HepG2 (cell line): ENCODE measurements at regions not wholly inside any gene's neighbourhood (a gene's known extent, or its start where the extent isn't known, plus 50 kb on each side); places are given as distances from the start of the nearest gene placed in this dataset.

Experiments used
- ATAC-seq: fragments of 200-7000 bp; cut with Tn5 transposase; 3 replicates; pipeline ENCODE4 v1.9.1; 2020; ENCODE audit warnings: mild to moderate bottlenecking, moderate library complexity
- BruUV-seq: library from RNA; stranded (reverse); fragments of 400-500 nt; replicated peaks from 2 replicates; lab custom pipeline; 2021; lab: Mats Ljungman, UMichigan
- CTCF ChIA-PET: fragments of 300-600 bp; formaldehyde crosslinking; extraction: SDS; loops from one replicate; lab custom pipeline; 2021; ENCODE audit warnings: low total read pairs, inconsistent platforms, low intra/inter-chr PET ratio; lab: Yijun Ruan, JAX
- POLR2A ChIA-PET: fragments of 350-600 bp; sonication (Branson Sonifier 250); formaldehyde crosslinking; loops from one replicate; lab custom pipeline; 2020; ENCODE audit warnings: antibody characterized with exemption, inconsistent platforms; lab: Yijun Ruan, JAX
- DNase-seq: peaks from one replicate; pipeline ENCODE4 v3.0.0-alpha.2; 2015; ENCODE audit warnings: low spot score
- FAIRE-seq: peaks from 3 replicates; lab custom pipeline; 2011; peaks lifted over from hg19 to GRCh38; lab: Jason Lieb, UNC
- H2AFZ ChIP-seq: one replicate; pipeline ENCODE4 v1.6.1; 2011; ENCODE audit warnings: low read length, inconsistent platforms
- H3K27ac ChIP-seq: fragments of 300-600 bp; 3 replicates; pipeline ENCODE4 v1.8.0; 2011; ENCODE audit warnings: mixed run types, mild to moderate bottlenecking, mixed read lengths, low read length, inconsistent platforms; ENCODE audit not compliant: insufficient read depth; ENCODE audit errors: extremely low read length
- H3K27me3 ChIP-seq, 2 experiments: fragments of 200-600 bp in 1 of 2; 2 replicates in 1 of 2; 3 replicates in 1 of 2; pipeline versions ENCODE4 v1.6.0 to v1.8.0; 2011; ENCODE audit warnings: low read length in 2 of 2, mild to moderate bottlenecking in 2 of 2, moderate library complexity in 2 of 2, inconsistent platforms in 1 of 2; ENCODE audit not compliant: insufficient read depth in 2 of 2, control insufficient read depth in 1 of 2
- H3K36me3 ChIP-seq, 2 experiments: fragments of 200-600 bp in 1 of 2; replicated peaks in 1 of 2; 2 replicates in 1 of 2; 3 replicates in 1 of 2; pipeline versions ENCODE4 v1.5.1 to v1.8.0; 2011; ENCODE audit warnings: low read length in 2 of 2, inconsistent platforms in 1 of 2; ENCODE audit not compliant: insufficient read depth in 2 of 2, control insufficient read depth in 1 of 2
- H3K4me1 ChIP-seq: 2 replicates; pipeline ENCODE4 v1.5.1; 2012; ENCODE audit warnings: low read length, inconsistent platforms; ENCODE audit not compliant: insufficient read depth
- H3K4me2 ChIP-seq: 2 replicates; pipeline ENCODE4 v1.6.0; 2011; ENCODE audit warnings: low read depth, low read length, inconsistent platforms
- H3K4me3 ChIP-seq, 3 experiments: fragments of 200-600 bp in 1 of 3; sonication (generic), shearing (Covaris generic) in 1 of 3; replicated peaks in 1 of 3; 2 replicates each; pipeline ENCODE4 v1.5.1; 2011 to 2016; ENCODE audit warnings: low read length in 3 of 3, inconsistent platforms in 2 of 3, low read depth in 2 of 3, mild to moderate bottlenecking in 2 of 3, control low read depth in 1 of 3, mixed read lengths in 1 of 3; ENCODE audit not compliant: insufficient read depth in 1 of 3
- H3K79me2 ChIP-seq: one replicate; pipeline ENCODE4 v1.6.1; 2011; ENCODE audit warnings: low read length, inconsistent platforms; ENCODE audit not compliant: insufficient read depth
- H3K9ac ChIP-seq: 2 replicates; pipeline ENCODE4 v1.6.0; 2011; ENCODE audit warnings: mild to moderate bottlenecking, low read depth, low read length, inconsistent platforms; ENCODE audit not compliant: insufficient read depth
- H3K9me3 ChIP-seq: 2 replicates; pipeline ENCODE4 v1.5.1; 2012; ENCODE audit warnings: mild to moderate bottlenecking, low read length
- H4K20me1 ChIP-seq: 2 replicates; pipeline ENCODE4 v1.6.0; 2011; ENCODE audit warnings: inconsistent platforms, mild to moderate bottlenecking, low read length, moderate library complexity; ENCODE audit not compliant: insufficient read depth
- CEBPB ChIP-seq: IDR thresholded peaks from 2 replicates; pipeline ENCODE4 v1.6.1; 2011; ENCODE audit warnings: low read depth, low read length, improper control_type of control experiment, borderline replicate concordance
- HIVEP1 ChIP-seq: sonication (generic); formaldehyde crosslinking; IDR thresholded peaks from 2 replicates; pipeline ENCODE4 v1.4.0; 2020; ENCODE audit warnings: mild to moderate bottlenecking, missing genetic modification reagents
- HMGXB4 ChIP-seq, 2 experiments: sonication (generic) in 1 of 2; formaldehyde crosslinking in 1 of 2; IDR thresholded peaks; 2 replicates each; pipeline versions ENCODE4 v1.4.0 to v1.6.1; 2018 to 2020; ENCODE audit warnings: missing genetic modification reagents in 2 of 2, borderline replicate concordance in 1 of 2, low read depth in 1 of 2, mild to moderate bottlenecking in 1 of 2, missing biosample characterization in 1 of 2
- KDM4B ChIP-seq: sonication (generic); formaldehyde crosslinking; IDR thresholded peaks from 2 replicates; pipeline ENCODE4 v1.4.0; 2020; ENCODE audit warnings: missing genetic modification reagents
- NCOR1 ChIP-seq: fragments of 200-600 bp; sonication (generic); IDR thresholded peaks from 2 replicates; pipeline ENCODE4 v1.7.0; 2017; ENCODE audit warnings: antibody characterized with exemption, low read length, borderline replicate concordance
- PAXIP1 ChIP-seq: sonication (generic); formaldehyde crosslinking; conservative IDR thresholded peaks from 2 replicates; pipeline ENCODE4 v1.4.0; 2020; ENCODE audit warnings: mild to moderate bottlenecking, missing genetic modification reagents, moderate library complexity
- REXO4 ChIP-seq: sonication (generic); formaldehyde crosslinking; IDR thresholded peaks from 2 replicates; pipeline ENCODE4 v1.8.0; 2022; ENCODE audit warnings: missing genetic modification reagents, mild to moderate bottlenecking, borderline replicate concordance
- RFXAP ChIP-seq: sonication (generic); formaldehyde crosslinking; IDR thresholded peaks from 2 replicates; pipeline ENCODE4 v1.4.0; 2020; ENCODE audit warnings: missing genetic modification reagents, borderline replicate concordance
- TMF1 ChIP-seq: sonication (generic); formaldehyde crosslinking; IDR thresholded peaks from 2 replicates; pipeline ENCODE4 v1.8.1; 2022; ENCODE audit warnings: low read depth, missing genetic modification reagents
- ZBTB7A ChIP-seq: sonication (generic); formaldehyde crosslinking; IDR thresholded peaks from 2 replicates; pipeline ENCODE4 v1.8.0; 2022; ENCODE audit warnings: mild to moderate bottlenecking, missing genetic modification reagents
- ZFP36L2 ChIP-seq: sonication (generic); formaldehyde crosslinking; IDR thresholded peaks from 2 replicates; pipeline ENCODE4 v1.4.0; 2020; ENCODE audit warnings: missing genetic modification reagents
- ZMAT5 ChIP-seq: sonication (generic); formaldehyde crosslinking; IDR thresholded peaks from 2 replicates; pipeline ENCODE4 v1.5.0; 2020; ENCODE audit warnings: mild to moderate bottlenecking, low read depth, missing genetic modification reagents, borderline replicate concordance
- ZNF496 ChIP-seq: sonication (generic); formaldehyde crosslinking; IDR thresholded peaks from 2 replicates; pipeline ENCODE4 v1.8.1; 2023; ENCODE audit warnings: mild to moderate bottlenecking, moderate library complexity, missing genetic modification reagents; ENCODE audit not compliant: insufficient replicate concordance
- ZNF552 ChIP-seq: sonication (generic); formaldehyde crosslinking; IDR thresholded peaks from 2 replicates; pipeline ENCODE4 v1.9.0; 2022; ENCODE audit warnings: missing genetic modification reagents, mild to moderate bottlenecking, borderline replicate concordance
- ZNF570 ChIP-seq: sonication (generic); formaldehyde crosslinking; IDR thresholded peaks from 2 replicates; pipeline ENCODE4 v1.4.0; 2020; ENCODE audit warnings: mild to moderate bottlenecking, missing genetic modification reagents, borderline replicate concordance
- ZNF768 ChIP-seq: sonication (generic); formaldehyde crosslinking; IDR thresholded peaks from 2 replicates; pipeline ENCODE4 v1.4.0; 2020; ENCODE audit warnings: missing genetic modification reagents
- ZNF788 ChIP-seq: sonication (generic); formaldehyde crosslinking; IDR thresholded peaks from 2 replicates; pipeline ENCODE4 v1.5.0; 2020; ENCODE audit warnings: mild to moderate bottlenecking, missing genetic modification reagents, borderline replicate concordance
- WGBS: methylation state at CpG from one replicate; pipeline ENCODE4 v1.1.6; 2017; ENCODE audit warnings: low lambda C conversion rate; 5-methylcytosine and 5-hydroxymethylcytosine counted together
- in situ Hi-C: cut with HindIII; loops from 2 replicates; pipeline ENCODE4 v1.10.0; 2017; ENCODE audit warnings: low pct_unique_long_range_greater_than_20kb; ENCODE audit not compliant: extremely low pct_ligation_motif_present
- intact Hi-C: fragments of 100-400 bp; cut with micrococcal nuclease; formaldehyde crosslinking; loops from one replicate; pipeline ENCODE4 v1.10.0; 2022; ENCODE audit not compliant: unreplicated experiment

GRCh38 chr5:12743582-12743981 is 839.3 kb upstream of the CTNND2 start:
- FAIRE-seq, result no peak
- DNase-seq, result no peak
- no peaks in the 10 kb centered on the region for H3K27me3 ChIP-seq
- no peak overlapping the region for H3K4me2 ChIP-seq
- CTCF ChIA-PET, result no interaction called here
- H3K4me3 ChIP-seq, result no peak overlapping the region
- H3K9ac ChIP-seq, result no peak overlapping the region
- WGBS, result 49% methylated on average over 9 of the region's 9 CpGs
- no peak for ATAC-seq
- H3K36me3 ChIP-seq, result no peaks in the 10 kb centered on the region
- no peaks in the 10 kb centered on the region for H4K20me1 ChIP-seq
- BruUV-seq, result no TSS peak
- H3K27ac ChIP-seq, result no peak overlapping the region
- no peaks in the 10 kb centered on the region for H3K79me2 ChIP-seq
- intact Hi-C loops (no loop called here), in situ Hi-C loops (no loop called here)
- H3K9me3 ChIP-seq, result peaks cover 62% of the 10 kb centered on the region
- POLR2A ChIA-PET, result no interaction called here
- H2AFZ ChIP-seq, result no peak overlapping the region
- TF ChIP-seq CEBPB, result no peak
- TF ChIP-seq ZNF552 (CRISPR knock-in tag), result no peak
- TF ChIP-seq ZNF570, result no peak
- TF ChIP-seq ZFP36L2, result no peak
- TF ChIP-seq NCOR1, result no peak
- no peak for TF ChIP-seq ZNF788
- no peak for TF ChIP-seq HMGXB4 (CRISPR knock-in tag; IDR thresholded peaks at IDR 0.05; ENCODE audit: borderline replicate concordance in 1 of 2, low read depth in 1 of 2)
- no peak for TF ChIP-seq ZMAT5 (CRISPR knock-in tag)
- TF ChIP-seq ZBTB7A (CRISPR knock-in tag), result no peak
- no peak for TF ChIP-seq TMF1 (CRISPR knock-in tag)
- no peak for TF ChIP-seq KDM4B (CRISPR knock-in tag)
- no peak for TF ChIP-seq HIVEP1 (CRISPR knock-in tag)
- no peak for TF ChIP-seq ZNF496 (CRISPR knock-in tag)
- TF ChIP-seq RFXAP, result no peak
- TF ChIP-seq REXO4, result no peak
- no peak for TF ChIP-seq ZNF768 (CRISPR knock-in tag)
- no peak for TF ChIP-seq PAXIP1 (CRISPR knock-in tag)
- no peaks in the 10 kb centered on the region for H3K4me1 ChIP-seq
